Glomerular visceral epithelial cell (primary cell): ENCODE measurements at regions not wholly inside any gene's neighbourhood (a gene's known extent, or its start where the extent isn't known, plus 50 kb on each side); places are given as distances from the start of the nearest gene placed in this dataset.
A peak's percentile ranks its signal among the peaks of the same experiment; 100 is the strongest.
"Not testable (repeated sequence)": the region's sequence is repeated elsewhere in the genome, so short reads cannot be mapped to it uniquely, and the experiment has no call there.

ENCODE experiments used
- DNase-seq: peaks from one replicate; pipeline ENCODE4 v3.0.0-alpha.2; 2016; ENCODE audit errors: extremely low spot score

DNA sequence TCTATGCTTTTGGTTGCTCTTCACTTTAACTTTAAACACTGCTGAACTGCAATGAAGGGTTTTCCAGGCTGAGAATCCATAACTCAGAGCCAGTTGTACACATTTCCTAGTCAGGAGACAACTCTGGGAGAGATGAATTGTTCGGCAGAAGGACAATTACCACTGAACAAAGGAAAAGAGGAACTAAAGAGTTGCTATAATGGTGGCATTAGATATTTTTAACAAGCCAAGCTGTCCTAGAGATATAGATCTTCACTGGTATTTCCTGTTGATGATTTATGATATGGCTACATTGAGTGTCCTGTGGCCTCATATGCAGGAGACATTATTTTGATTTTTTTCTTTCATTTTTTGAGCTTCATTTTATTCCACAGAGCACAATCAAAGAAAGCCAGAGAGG is 219.1 kb upstream of the PCSK5 start:
- DNase-seq = no peak

DNA sequence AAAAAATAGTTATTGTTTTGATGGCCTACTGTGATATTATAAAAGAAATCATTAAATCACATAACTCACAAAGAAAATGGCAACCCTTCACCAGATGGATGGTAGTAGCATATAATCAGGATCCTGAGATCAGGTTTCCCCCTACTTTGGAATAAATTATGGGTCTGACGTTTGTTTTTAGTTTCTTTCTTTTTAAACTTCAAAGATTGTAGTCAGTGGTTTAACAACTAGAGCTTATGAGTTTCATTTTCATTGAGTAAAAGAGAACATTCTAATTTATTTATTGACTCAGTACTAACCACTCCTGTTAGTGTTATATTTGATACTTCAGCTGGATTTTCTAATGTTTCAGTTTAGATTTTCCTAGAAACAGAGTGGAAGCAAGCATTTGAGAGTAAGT is 218.0 kb upstream of the PCSK5 start:
- DNase-seq = no peak

DNA sequence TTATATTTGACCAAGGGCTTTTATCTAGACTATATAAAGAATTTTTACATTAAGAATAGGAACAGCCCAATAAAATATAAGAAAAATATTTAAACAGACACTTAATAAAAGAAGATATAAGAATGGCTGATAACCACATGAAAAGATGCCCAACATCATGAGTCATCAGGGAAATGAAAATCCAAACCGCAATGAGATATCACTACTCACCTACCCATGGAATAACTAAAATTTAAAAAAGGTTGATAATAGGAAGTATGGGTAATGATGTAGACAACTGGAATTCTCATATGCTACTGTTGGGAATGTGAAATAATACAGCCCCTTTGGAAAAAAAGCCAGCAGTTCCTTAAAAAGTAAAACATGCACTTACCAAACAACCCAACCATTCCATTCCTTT is 206.9 kb upstream of the PCSK5 start:
- peak; percentile 48 for DNase-seq

DNA sequence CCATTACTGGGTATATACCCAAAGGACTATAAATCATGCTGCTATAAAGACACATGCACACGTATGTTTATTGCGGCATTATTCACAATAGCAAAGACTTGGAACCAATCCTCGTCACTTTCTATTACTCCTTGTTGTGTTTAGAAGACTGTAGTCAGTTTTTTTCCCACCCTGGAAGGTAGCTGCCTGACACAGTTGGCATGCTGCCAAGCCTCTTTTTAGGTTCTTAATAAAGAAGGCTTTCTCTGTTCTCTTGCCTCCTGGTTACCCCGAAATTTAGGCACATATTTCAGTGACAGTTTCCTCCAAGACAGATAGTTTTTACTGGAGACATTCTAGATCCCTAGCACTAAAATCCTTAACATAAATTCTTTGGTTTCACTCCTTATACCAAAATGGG is 205.4 kb upstream of the PCSK5 start:
- DNase-seq = no peak

DNA sequence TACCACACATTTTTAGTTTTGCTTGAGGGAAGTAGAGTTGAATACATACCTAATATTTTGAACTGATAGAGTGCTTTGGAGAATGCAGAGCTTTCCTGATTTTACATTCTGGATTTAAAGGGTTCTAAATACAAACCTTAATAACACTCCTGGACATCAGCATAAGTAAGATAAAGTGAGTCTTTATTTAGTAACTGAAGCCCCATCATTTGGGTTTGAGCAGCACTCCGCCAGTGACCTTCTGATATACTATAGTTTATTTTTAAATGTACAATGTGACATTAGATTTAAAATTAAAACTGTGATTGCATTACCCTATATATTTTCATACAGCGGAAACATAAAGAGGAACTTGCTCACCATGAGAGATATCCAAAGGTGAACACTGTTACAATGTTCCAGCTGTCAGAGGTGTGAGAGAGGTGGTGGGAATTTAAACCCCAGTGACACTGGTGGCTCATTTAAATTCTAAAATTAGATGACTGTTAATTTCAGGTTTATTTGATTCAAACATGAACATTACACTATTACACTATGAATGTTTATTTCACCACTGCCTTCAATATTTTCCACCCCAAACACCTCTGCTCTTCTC is 203.0 kb upstream of the PCSK5 start:
- DNase-seq = no peak

DNA sequence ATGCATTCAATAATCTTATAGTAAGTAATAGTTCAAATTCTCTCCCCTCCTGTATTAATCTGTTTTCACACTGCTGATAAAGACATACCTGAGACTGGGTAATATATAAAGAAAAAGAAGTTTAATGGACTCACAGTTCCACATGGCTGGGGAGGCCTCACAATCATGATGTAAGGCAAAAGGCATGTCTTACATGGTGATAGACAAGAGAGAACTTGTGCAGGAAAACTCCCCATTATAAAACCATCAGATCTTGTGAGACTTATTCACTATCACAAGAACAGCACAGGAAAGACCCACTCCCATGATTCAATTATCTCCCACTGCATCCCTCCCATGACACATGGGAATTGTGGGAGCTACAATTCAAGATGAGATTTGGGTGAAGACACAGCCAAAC is 199.9 kb upstream of the PCSK5 start:
- not testable (repeated sequence) for DNase-seq

DNA sequence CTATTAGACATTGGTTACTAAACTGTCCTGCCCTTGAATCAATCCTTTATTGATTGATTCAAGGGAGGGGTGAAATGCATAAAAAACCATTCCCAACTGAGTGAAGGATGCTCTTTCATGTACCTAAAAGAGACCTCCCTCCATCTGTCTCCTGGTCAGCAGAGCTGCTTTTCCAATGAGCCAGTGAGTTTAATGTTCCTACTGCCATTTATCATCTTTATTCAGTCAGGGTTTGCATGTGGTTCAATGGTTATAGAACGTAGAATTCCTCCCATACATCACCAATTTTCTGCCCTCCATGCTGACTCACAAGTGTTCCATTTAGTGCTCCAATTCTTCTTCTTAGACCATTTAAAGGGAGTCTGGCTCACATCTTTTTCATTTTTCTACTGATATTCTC is 199.1 kb upstream of the PCSK5 start:
- DNase-seq = no peak

DNA sequence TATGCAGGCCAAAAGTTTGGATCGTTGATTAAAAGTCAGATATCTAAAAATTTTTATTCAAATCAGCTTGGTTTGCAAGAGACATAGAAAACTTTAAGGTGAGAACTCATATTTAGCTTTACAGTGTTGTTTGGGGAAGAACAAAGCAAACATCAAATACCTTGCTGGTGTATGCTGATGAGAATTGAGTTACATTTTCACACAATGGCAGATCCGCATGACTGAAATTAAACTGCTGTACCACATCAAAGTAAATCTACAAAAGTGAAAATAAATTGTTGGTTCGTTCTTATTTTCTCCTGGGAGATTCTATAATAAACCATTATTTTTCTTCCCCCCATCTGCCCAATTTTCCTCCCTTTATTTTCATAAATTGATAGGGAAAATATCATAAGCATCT is 198.2 kb upstream of the PCSK5 start:
- DNase-seq = no peak

DNA sequence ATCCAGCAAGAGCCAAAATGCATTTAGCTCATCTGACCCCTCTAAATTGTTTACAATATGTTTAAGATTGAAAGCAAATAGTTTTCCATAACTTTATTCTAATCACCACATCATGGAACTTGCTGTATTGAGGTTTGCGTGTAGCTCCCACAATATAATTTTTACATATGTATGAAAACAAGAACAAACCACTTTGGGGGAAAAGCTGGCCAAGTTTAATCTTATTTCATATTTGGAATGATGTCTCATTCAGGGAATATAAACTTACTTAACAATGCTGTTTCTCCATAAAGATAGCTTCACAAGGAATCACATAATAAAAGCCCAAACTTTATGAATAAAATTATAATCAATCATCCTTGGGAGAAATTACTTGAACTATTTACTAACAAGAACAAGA is 194.6 kb upstream of the PCSK5 start:
- DNase-seq = no peak

DNA sequence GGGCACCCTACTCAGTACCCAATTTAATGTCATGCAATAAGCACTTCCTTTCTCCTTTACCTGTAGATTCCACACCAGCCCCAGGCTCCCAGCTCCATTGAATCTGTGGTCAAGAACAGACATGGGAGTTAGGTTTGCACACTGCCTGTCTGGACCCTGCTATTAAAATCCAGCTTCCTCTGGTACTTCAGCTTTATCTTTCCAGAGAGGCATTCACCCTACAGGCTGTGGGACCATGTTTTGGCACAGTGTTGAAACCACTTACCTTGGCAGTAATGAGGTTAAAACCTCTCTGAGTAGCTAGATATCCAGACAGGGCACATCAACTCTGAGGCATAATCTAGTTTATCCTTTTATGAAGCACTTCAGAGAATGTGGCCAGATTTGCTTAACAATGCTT is 191.5 kb upstream of the PCSK5 start:
- no peak for DNase-seq

DNA sequence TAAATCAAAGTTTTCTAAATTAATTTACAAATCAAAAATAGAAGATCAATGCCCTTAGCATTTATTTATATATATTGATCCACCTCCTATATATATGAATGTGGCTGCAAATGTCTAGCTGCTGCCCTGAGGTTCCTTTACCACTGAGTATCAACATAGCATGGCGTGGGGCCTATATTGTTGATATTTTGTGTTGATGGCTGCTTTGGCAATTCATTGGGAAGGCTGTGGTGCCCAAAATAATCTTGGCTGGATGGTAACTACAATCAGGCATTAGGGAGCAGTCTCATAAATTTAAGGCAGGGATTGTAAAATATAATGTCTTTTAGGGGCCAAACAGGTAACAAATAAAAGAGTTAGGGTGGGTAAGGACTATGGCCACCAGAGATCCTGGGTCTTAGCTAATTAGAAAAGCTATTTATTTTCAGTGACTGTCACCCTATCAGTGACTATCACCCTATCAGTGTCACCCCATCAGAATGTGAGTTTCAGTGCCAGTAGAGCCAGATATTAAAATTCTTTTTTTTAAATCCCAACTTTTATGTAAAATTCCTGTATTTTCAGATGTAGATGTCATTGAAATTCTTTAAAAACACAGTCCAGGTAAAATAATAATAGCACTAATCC is 190.7 kb upstream of the PCSK5 start:
- DNase-seq = no peak

DNA sequence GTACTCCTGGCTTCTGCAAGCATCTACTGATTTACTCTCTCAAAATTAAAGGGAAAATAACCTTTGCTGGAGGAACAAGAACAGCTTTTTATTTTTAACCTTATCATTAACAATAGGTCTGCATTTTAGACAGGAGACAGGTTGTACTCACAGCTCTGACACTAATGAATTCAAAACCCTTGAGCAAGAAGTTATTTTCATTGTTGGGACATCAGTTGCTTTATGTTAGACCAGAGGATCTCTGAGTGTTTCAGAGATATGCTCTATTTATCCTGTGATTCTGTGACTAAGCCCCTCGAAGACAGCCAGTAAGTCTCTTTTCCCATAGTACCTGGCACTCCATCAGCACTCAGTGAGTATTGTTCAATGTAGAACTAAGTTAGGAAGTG is 190.2 kb upstream of the PCSK5 start:
- DNase-seq = no peak

DNA sequence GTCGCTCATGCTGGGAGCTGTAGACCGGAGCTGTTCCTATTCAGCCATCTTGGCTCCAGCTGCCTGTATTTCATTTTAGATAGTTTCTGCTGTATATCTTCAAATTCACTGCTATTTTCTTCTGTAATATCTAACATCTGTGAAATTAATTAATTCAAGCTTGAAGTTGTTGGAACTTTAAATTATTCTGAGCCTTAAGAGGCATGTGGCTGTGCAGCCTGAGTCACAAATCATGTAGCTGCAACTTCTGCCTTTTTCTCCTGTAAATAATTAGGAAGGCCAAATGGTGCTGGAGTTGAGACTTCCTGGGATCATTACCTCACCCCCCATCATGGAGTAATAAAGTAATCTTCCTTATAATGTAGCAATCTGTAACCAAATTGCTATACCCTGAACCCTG is 183.3 kb upstream of the PCSK5 start:
- DNase-seq = no peak

DNA sequence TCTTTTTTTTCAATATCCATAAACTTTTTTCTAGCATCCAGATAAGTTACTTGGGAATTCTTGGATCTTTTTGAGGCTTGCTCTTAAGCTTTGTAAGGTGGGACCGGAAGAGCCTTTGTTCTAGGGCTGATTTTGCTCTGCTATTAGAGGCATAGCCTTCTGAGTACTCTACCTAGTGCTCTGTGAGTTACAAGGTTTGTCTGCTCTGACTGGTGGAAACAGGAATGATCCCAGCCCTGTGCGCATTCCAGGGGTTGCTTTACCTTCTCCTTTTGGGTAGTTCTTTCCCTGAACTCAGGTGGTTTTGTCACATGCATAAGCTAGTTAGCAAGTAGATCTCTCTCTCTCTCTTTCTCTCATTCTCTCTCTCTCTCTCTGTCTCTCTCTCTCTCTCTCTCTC is 180.8 kb upstream of the PCSK5 start:
- no peak for DNase-seq

DNA sequence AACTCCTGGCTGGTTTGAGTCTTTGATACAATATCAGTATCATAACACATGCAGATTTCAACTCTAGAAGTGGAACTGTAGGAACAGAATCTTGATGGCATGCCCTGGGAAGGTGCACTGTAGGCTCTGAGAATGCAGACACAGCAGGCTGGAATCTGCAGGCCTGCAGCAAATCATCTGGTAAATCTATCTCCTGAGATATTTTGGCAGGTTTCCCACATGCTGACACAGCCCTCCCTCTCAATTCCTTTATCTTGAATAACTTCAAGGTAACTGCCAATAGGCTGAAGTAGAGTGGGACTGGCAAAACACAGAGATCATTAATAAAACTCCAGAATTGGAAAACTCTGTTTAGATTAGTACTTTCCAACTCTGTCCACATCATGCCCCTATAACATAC is 177.8 kb upstream of the PCSK5 start:
- DNase-seq = peak; percentile 15

DNA sequence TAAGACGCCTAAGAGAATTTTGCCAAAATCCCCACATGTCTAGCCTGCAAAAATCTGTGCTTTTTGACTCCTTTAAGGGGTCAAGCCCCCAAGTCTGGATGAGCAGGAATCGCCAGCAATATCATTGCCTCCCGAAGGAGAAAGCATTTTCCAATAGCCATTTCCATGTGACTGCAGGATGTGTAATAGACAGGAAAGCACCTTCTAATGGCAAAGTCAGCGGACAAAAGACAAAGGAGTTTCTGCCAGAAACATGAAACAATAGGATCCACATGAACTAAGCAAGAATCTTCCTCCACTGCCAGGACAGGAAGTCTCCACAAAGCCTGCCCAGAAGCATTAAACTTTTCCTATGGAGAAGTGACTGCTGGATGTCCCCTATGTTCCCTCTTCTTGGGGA is 177.1 kb upstream of the PCSK5 start:
- no peak for DNase-seq

DNA sequence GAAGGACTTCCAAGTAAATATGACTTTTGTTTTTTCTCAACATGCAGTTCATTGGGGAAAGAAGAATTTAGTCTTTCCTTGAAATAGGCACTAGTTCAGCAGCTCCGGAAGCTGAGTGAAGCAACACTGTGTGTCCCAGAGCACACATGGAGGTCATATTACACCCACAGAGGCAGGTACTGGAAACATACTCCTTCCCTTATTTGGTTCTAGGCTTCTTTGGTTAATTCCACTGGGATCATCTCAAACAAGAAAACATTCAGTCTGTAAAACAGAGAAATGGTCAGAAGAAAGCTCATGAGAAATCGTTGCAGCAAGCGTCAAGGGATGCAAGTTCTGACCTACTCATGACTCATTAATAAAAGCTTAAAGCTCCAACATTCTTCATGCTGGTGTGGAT is 175.1 kb upstream of the PCSK5 start:
- DNase-seq = no peak

DNA sequence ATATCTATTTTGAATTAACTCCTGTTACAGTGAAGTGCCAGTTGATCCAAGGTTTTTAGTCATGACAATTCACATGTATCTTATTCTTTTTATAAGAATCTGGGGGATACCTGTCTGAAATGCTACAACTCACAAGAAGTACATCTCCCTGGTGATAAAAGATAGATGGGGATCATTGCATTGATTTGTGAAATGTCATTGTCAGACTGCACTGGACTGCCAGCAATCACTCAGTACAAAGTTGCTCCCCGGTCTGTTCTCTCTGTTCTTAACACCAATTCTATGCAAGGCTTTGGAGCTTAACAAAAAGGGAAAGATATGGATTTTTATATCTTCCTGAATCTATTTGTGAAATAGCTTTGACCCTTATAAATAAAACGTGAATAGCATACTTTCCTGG is 171.8 kb upstream of the PCSK5 start:
- DNase-seq = no peak

DNA sequence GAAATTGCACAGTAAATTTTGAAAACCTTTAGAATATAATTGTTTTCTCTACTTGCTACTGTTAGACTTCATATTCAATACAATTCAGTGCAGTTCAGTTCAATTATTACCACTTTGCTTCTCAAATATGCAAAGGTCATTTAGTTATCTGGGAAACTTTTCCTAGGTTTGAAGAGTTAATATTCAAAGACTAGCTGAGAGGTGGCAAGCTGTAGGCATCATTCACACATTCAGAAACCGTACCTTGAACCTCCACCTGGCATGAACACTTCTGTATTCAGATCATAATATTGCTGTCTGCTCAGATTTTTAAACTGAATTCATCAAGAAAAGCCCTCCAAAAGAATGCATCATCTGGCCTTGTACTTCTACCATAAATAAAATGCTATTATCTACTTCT is 162.1 kb upstream of the PCSK5 start:
- DNase-seq = no peak

DNA sequence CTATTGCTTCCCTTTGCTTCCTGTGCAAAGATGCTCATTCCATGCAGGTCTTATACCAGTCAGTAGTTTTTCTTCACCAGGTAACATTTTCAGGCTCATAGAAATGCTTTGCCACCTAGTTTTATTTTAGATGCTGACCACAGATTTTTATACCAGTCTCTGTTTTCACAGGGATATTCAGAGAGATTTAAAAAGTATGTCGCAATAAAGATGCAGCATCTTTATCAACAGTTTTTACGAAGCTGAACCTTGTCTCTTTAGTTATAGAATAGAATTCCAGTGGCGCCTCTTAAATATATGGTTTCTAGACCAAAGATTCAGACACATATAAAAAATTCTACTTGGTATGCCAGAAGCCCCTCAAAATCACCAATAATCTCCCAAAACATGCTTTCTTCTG is 155.7 kb upstream of the PCSK5 start:
- no peak for DNase-seq

DNA sequence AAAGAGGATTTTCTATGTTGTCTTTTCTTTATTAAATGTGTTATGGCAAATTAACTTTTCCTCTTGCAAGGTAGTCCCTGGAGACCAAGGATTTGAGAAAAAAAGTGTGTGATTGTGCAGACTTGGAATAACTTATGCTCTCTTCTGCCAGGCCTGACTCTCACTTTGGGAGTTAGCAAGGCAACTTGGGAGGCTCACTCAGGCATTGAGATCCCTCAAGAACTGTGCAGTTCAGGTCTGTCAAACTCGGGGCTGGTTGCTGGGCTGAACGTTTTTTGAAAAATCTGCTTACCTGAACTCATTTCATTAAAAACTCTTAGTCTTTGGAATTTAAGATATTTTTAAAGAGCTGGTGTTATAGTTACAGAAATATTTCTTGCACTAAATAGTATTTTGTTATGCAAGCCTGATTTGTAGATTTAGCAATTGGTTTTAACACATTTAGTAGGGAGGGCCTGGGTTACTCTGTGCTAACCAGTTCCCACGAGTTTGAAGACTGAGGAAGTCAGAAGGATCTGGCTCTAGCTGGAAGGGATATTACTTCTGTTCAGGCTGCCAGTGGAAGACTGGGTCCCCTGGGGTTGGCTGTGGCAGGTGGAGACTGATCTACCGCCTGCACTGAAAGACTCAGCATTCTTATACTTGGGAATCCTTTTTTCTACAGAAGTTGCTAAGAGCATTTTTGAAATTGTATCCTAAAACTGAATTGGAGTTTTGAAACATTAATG is 150.4 kb upstream of the PCSK5 start:
- DNase-seq = no peak

DNA sequence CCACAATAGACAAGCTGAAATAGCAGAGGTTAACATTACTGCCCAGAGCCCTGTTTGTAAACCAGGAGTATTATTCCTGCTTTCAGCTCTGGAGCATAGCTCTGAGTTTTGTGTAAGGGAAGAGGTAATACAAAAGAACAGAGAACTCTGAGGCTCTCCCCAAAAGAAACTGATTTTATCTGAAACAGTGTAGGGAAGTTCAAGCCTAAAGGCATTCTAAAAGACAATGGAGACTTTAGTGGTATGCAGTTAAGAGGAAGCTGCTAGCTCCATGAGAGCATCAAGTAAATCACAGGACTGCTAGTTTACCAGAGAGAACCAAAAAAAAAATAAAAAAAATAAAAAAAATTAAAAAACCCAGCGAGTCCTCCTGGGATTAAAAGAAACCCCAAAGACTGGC is 146.6 kb upstream of the PCSK5 start:
- no peak for DNase-seq

DNA sequence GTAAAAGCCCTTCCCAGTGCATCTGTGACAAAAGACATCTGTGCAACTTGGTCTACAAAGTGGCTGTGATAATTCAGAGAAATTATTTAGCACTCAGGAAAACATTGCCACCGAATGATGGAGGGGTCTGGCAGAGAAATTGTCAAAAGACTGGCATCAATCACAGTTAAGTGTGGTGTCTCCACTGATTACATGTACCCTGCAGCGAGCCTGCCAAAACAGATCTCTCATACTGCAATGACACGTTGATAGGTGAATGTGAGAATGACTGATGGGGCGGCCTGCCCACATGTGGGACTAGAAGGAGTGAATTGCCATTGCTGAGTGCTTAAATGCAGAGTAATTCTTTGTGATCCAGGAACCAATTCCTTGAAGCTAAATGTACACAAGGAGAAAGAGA is 136.4 kb upstream of the PCSK5 start:
- no peak for DNase-seq

DNA sequence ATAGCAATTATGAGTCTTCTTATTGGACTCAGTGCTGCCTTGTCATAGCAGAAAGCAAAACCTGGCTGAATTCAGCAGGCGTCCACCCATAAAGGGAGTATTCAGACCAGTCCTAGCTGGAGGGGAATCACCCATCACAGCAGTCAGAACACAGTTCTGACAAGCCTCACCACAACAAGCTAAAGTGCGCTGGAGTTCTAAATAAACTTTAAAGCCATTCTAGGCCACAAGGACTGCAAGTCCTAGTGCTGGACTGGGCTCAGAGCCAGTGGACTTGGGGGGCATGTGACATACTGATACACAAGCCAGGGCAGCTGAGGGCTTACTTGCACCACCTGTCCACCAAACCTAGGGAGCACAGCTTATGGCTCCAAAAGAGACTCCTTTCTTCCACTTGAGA is 115.3 kb upstream of the PCSK5 start:
- DNase-seq = no peak
